PFSK-1 (cell line): ENCODE measurements at regions not wholly inside any gene's neighbourhood (a gene's known extent, or its start where the extent isn't known, plus 50 kb on each side); places are given as distances from the start of the nearest gene placed in this dataset.

Experiments
- POLR2AphosphoS5 ChIP-seq: IDR thresholded peaks from 2 replicates; pipeline ENCODE4 v1.6.1; 2012; ENCODE audit warnings: low read depth, mild to moderate bottlenecking, control low read depth, low read length, moderate library complexity
- TAF1 ChIP-seq: IDR thresholded peaks from 2 replicates; pipeline ENCODE4 v1.6.1; 2012; ENCODE audit warnings: low read length, control low read depth, borderline replicate concordance; ENCODE audit not compliant: insufficient read depth

- TF ChIP-seq TAF1 (no peak), POLR2AphosphoS5 (no peak)
Observed at GRCh38 chr4:164312671-164313070, 441.3 kb upstream of the SMIM31 start.
